HepG2 (cell line): ENCODE measurements at regions not wholly inside any gene's neighbourhood (a gene's known extent, or its start where the extent isn't known, plus 50 kb on each side); places are given as distances from the start of the nearest gene placed in this dataset.
"Not testable (repeated sequence)": the region's sequence is repeated elsewhere in the genome, so short reads cannot be mapped to it uniquely, and the experiment has no call there.

Experiments
- ATAC-seq: fragments of 200-7000 bp; cut with Tn5 transposase; 3 replicates; pipeline ENCODE4 v1.9.1; 2020; ENCODE audit warnings: mild to moderate bottlenecking, moderate library complexity
- BruUV-seq: library from RNA; stranded (reverse); fragments of 400-500 nt; replicated peaks from 2 replicates; lab custom pipeline; 2021; lab: Mats Ljungman, UMichigan
- CTCF ChIA-PET: fragments of 300-600 bp; formaldehyde crosslinking; extraction: SDS; loops from one replicate; lab custom pipeline; 2021; ENCODE audit warnings: low total read pairs, inconsistent platforms, low intra/inter-chr PET ratio; lab: Yijun Ruan, JAX
- POLR2A ChIA-PET: fragments of 350-600 bp; sonication (Branson Sonifier 250); formaldehyde crosslinking; loops from one replicate; lab custom pipeline; 2020; ENCODE audit warnings: antibody characterized with exemption, inconsistent platforms; lab: Yijun Ruan, JAX
- DNase-seq: peaks from one replicate; pipeline ENCODE4 v3.0.0-alpha.2; 2015; ENCODE audit warnings: low spot score
- FAIRE-seq: peaks from 3 replicates; lab custom pipeline; 2011; peaks lifted over from hg19 to GRCh38; lab: Jason Lieb, UNC
- H2AFZ ChIP-seq: one replicate; pipeline ENCODE4 v1.6.1; 2011; ENCODE audit warnings: low read length, inconsistent platforms
- H3K27ac ChIP-seq: fragments of 300-600 bp; 3 replicates; pipeline ENCODE4 v1.8.0; 2011; ENCODE audit warnings: mixed run types, mild to moderate bottlenecking, mixed read lengths, low read length, inconsistent platforms; ENCODE audit not compliant: insufficient read depth; ENCODE audit errors: extremely low read length
- H3K27me3 ChIP-seq, 2 experiments: fragments of 200-600 bp in 1 of 2; 2 replicates in 1 of 2; 3 replicates in 1 of 2; pipeline versions ENCODE4 v1.6.0 to v1.8.0; 2011; ENCODE audit warnings: low read length in 2 of 2, mild to moderate bottlenecking in 2 of 2, moderate library complexity in 2 of 2, inconsistent platforms in 1 of 2; ENCODE audit not compliant: insufficient read depth in 2 of 2, control insufficient read depth in 1 of 2
- H3K36me3 ChIP-seq, 2 experiments: fragments of 200-600 bp in 1 of 2; replicated peaks in 1 of 2; 2 replicates in 1 of 2; 3 replicates in 1 of 2; pipeline versions ENCODE4 v1.5.1 to v1.8.0; 2011; ENCODE audit warnings: low read length in 2 of 2, inconsistent platforms in 1 of 2; ENCODE audit not compliant: insufficient read depth in 2 of 2, control insufficient read depth in 1 of 2
- H3K4me1 ChIP-seq: 2 replicates; pipeline ENCODE4 v1.5.1; 2012; ENCODE audit warnings: low read length, inconsistent platforms; ENCODE audit not compliant: insufficient read depth
- H3K4me2 ChIP-seq: 2 replicates; pipeline ENCODE4 v1.6.0; 2011; ENCODE audit warnings: low read depth, low read length, inconsistent platforms
- H3K4me3 ChIP-seq, 3 experiments: fragments of 200-600 bp in 1 of 3; sonication (generic), shearing (Covaris generic) in 1 of 3; replicated peaks in 1 of 3; 2 replicates each; pipeline ENCODE4 v1.5.1; 2011 to 2016; ENCODE audit warnings: low read length in 3 of 3, inconsistent platforms in 2 of 3, low read depth in 2 of 3, mild to moderate bottlenecking in 2 of 3, control low read depth in 1 of 3, mixed read lengths in 1 of 3; ENCODE audit not compliant: insufficient read depth in 1 of 3
- H3K79me2 ChIP-seq: one replicate; pipeline ENCODE4 v1.6.1; 2011; ENCODE audit warnings: low read length, inconsistent platforms; ENCODE audit not compliant: insufficient read depth
- H3K9ac ChIP-seq: 2 replicates; pipeline ENCODE4 v1.6.0; 2011; ENCODE audit warnings: mild to moderate bottlenecking, low read depth, low read length, inconsistent platforms; ENCODE audit not compliant: insufficient read depth
- H3K9me3 ChIP-seq: 2 replicates; pipeline ENCODE4 v1.5.1; 2012; ENCODE audit warnings: mild to moderate bottlenecking, low read length
- H4K20me1 ChIP-seq: 2 replicates; pipeline ENCODE4 v1.6.0; 2011; ENCODE audit warnings: inconsistent platforms, mild to moderate bottlenecking, low read length, moderate library complexity; ENCODE audit not compliant: insufficient read depth
- EP300 ChIP-seq, 3 experiments: sonication (generic) in 1 of 3; formaldehyde crosslinking in 1 of 3; IDR thresholded peaks; 2 replicates each; pipeline versions ENCODE4 v1.5.1 to v1.6.1; 2011 to 2020; ENCODE audit warnings: low read depth in 2 of 3, low read length in 2 of 3, borderline replicate concordance in 1 of 3, improper control_type of control experiment in 1 of 3, mild to moderate bottlenecking in 1 of 3, missing genetic modification reagents in 1 of 3, moderate library complexity in 1 of 3
- SATB2 ChIP-seq: sonication (generic); formaldehyde crosslinking; IDR thresholded peaks from 2 replicates; pipeline ENCODE4 v1.5.0; 2020; ENCODE audit warnings: missing genetic modification reagents
- ZNF143 ChIP-seq: sonication (generic); formaldehyde crosslinking; IDR thresholded peaks from 2 replicates; pipeline ENCODE4 v1.4.0; 2020; ENCODE audit warnings: missing genetic modification reagents
- WGBS: methylation state at CpG from one replicate; pipeline ENCODE4 v1.1.6; 2017; ENCODE audit warnings: low lambda C conversion rate; 5-methylcytosine and 5-hydroxymethylcytosine counted together
- in situ Hi-C: cut with HindIII; loops from 2 replicates; pipeline ENCODE4 v1.10.0; 2017; ENCODE audit warnings: low pct_unique_long_range_greater_than_20kb; ENCODE audit not compliant: extremely low pct_ligation_motif_present
- intact Hi-C: fragments of 100-400 bp; cut with micrococcal nuclease; formaldehyde crosslinking; loops from one replicate; pipeline ENCODE4 v1.10.0; 2022; ENCODE audit not compliant: unreplicated experiment
- TF ChIP-seq, protein P1 (sequence below): sonication (generic); formaldehyde crosslinking; IDR thresholded peaks from 2 replicates; pipeline ENCODE4 v1.4.0; 2020; ENCODE audit warnings: mild to moderate bottlenecking, missing genetic modification reagents
- TF ChIP-seq, protein P2 (sequence below): fragments of 450-650 bp; IDR thresholded peaks from 2 replicates; pipeline ENCODE4 v1.6.1; 2016
- TF ChIP-seq, protein P3 (sequence below): sonication (generic); formaldehyde crosslinking; IDR thresholded peaks from 2 replicates; pipeline ENCODE4 v1.9.0; 2021; ENCODE audit warnings: missing genetic modification reagents, borderline replicate concordance

DNA sequence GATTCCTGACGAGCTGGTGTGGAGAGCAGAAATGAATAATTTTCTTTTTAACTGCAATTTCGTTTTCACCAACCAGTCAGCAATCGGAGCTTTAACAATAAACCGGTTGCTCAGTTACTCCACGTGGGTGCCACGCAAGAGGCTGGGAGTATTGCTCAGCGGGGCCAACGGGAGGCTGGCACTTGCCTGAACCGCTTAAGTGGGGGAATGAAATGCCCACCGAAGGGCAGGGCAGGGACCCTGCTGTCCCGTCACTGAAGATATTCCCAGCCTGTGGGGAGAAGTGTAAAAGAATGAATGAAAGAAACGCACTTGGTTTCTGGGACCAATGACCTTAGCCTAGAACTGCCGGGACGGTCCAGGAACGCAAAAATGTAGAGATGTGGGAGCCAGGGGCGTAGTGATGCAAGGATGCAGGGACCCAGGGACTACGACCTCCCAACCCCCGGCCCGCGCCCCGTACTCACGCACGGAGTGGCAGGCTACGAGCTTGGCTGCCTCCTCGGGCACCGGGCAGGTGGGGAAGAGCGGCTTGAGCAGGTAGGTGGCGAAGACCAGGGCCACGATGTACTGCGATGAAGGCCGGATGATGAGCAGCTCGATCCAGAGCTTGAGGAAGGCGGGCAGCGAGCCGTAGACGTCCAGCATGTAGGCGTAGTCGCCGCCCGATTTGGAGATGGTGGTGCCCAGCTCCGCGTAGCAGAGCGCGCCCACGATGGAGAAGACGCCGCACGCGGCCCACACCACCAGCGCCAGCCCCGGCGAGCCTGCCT is 79.8 kb upstream of the METTL9 start (continued):
- TF ChIP-seq, protein P1, sequence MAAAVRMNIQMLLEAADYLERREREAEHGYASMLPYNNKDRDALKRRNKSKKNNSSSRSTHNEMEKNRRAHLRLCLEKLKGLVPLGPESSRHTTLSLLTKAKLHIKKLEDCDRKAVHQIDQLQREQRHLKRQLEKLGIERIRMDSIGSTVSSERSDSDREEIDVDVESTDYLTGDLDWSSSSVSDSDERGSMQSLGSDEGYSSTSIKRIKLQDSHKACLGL (CRISPR knock-in tag): peak; percentile 76; the same call in 1 of the 2 replicates
- not testable (repeated sequence) for TF ChIP-seq EP300 (IDR thresholded peaks at IDR 0.05; ENCODE audit: low read depth in 2 of 2, low read length in 2 of 2)
- peak; percentile 13 for TF ChIP-seq EP300 (CRISPR knock-in tag; IDR thresholded peaks at IDR 0.05; ENCODE audit: borderline replicate concordance)
- TF ChIP-seq, protein P2, sequence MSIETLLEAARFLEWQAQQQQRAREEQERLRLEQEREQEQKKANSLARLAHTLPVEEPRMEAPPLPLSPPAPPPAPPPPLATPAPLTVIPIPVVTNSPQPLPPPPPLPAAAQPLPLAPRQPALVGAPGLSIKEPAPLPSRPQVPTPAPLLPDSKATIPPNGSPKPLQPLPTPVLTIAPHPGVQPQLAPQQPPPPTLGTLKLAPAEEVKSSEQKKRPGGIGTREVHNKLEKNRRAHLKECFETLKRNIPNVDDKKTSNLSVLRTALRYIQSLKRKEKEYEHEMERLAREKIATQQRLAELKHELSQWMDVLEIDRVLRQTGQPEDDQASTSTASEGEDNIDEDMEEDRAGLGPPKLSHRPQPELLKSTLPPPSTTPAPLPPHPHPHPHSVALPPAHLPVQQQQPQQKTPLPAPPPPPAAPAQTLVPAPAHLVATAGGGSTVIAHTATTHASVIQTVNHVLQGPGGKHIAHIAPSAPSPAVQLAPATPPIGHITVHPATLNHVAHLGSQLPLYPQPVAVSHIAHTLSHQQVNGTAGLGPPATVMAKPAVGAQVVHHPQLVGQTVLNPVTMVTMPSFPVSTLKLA: peak; percentile 46

DNA sequence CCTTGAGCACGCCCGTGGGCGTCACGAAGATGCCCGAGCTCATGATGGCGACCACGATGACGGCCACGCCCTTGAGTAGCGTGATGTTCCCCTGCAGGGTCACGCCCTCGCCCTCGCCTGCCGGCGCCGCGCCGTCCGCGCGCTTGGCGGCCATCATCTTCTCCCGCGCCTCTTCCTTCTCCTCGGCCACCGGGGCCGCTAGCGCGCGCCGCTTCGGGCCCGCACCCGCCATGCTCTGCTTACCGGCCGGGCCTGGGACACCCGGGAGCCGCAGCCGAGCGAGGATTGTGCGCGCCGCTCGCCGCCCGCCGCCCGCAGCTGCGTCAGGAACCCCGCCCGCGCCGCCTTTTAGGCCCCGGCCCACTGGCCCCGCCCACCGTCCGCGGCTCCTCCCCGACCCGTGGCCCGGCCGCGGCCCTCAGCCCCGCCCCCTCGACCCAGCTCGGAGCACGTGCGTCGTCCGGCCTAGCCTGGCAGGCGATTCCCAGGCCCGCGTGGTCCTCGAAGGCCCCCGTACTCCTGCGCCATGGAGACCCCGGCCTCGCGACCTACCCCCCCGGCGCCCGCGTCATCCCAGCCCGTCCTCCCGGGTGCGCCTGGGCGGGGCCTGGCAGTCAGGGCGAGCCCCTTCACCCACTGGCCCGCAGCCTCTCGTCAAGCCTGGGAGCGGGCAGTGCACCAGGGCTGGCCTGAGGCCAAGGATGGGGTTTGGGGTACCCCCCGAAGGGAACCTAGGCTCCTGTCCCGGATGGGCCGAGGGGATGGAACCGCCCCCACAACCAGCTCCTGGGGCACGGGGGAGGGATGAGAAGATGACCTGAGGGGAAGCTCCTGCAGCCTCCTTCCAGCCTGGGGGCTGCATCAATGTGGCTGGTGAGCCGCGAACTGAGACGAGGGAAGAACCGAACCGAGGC is 79.0 kb upstream of the METTL9 start:
- Histone ChIP-seq H3K27ac (peak overlapping the region; percentile 89), H4K20me1 (peaks cover 22% of the 10 kb centered on the region), H3K79me2 (peaks cover 39% of the 10 kb centered on the region), H3K4me3 (peak overlapping the region; percentile 80 to 89 (median 86); a peak in 5 of 6 replicates), H3K9ac (peak overlapping the region; percentile 91), H3K4me2 (peak overlapping the region; percentile 96), H3K4me1 (peaks cover 71% of the 10 kb centered on the region)
- H3K27me3 ChIP-seq, H3K36me3 ChIP-seq, CTCF ChIA-PET, BruUV-seq, FAIRE-seq, H3K9me3 ChIP-seq, intact Hi-C loops, H2AFZ ChIP-seq: not testable (repeated sequence)
- in situ Hi-C loops: loop anchor here (10.0 kb wide), 1 partner anchor 84 kb away; no protein-coding TSS in a partner anchor
- DNase-seq (peak; percentile 98), ATAC-seq (peak; percentile 47)
- WGBS: 3% methylated on average over 101 of the region's 101 CpGs
- POLR2A ChIA-PET: interaction anchor here (0.6 to 3.1 kb wide), 6 partner anchors 10 to 853 kb away, joined by 3 to 28 read pairs (median 6); partner anchors contain the start of genes ERI2 and REXO5
- TF ChIP-seq SATB2 (CRISPR knock-in tag) (peak; percentile 98), ZNF143 (peak; percentile 70)
- TF ChIP-seq, protein P3, sequence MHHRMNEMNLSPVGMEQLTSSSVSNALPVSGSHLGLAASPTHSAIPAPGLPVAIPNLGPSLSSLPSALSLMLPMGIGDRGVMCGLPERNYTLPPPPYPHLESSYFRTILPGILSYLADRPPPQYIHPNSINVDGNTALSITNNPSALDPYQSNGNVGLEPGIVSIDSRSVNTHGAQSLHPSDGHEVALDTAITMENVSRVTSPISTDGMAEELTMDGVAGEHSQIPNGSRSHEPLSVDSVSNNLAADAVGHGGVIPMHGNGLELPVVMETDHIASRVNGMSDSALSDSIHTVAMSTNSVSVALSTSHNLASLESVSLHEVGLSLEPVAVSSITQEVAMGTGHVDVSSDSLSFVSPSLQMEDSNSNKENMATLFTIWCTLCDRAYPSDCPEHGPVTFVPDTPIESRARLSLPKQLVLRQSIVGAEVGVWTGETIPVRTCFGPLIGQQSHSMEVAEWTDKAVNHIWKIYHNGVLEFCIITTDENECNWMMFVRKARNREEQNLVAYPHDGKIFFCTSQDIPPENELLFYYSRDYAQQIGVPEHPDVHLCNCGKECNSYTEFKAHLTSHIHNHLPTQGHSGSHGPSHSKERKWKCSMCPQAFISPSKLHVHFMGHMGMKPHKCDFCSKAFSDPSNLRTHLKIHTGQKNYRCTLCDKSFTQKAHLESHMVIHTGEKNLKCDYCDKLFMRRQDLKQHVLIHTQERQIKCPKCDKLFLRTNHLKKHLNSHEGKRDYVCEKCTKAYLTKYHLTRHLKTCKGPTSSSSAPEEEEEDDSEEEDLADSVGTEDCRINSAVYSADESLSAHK (CRISPR knock-in tag): peak; percentile 88; the same call in 1 of the 2 replicates
